Erythroblast (primary cell): ENCODE measurements at regions not wholly inside any gene's neighbourhood (a gene's known extent, or its start where the extent isn't known, plus 50 kb on each side); places are given as distances from the start of the nearest gene placed in this dataset.
"Not testable (repeated sequence)": the region's sequence is repeated elsewhere in the genome, so short reads cannot be mapped to it uniquely, and the experiment has no call there.

ENCODE experiments used
- DNase-seq, 2 experiments: peaks; one replicate each; lab custom pipeline; 2025; lab: John Stamatoyannopoulos, UW
- GATA1 ChIP-seq: IDR thresholded peaks from 2 replicates; pipeline ENCODE4 v1.6.1; 2011; ENCODE audit warnings: low read depth, mild to moderate bottlenecking, control low read depth, low read length, moderate library complexity
- POLR2A ChIP-seq: IDR thresholded peaks from 2 replicates; pipeline ENCODE4 v1.6.1; 2011; ENCODE audit warnings: mild to moderate bottlenecking, low read length

GRCh38 chr7:1296356-1296981, 63.8 kb downstream of the UNCX start:
- TF ChIP-seq POLR2A (no peak), GATA1 (no peak)
- no peak for DNase-seq

GRCh38 chr7:1297017-1297960, 64.6 kb downstream of the UNCX start:
- TF ChIP-seq POLR2A (no peak), GATA1 (no peak)
- no peak for DNase-seq

GRCh38 chr7:1298051-1298930, 65.6 kb downstream of the UNCX start:
- no peak for DNase-seq
- TF ChIP-seq POLR2A = no peak
- TF ChIP-seq GATA1 = no peak

- TF ChIP-seq POLR2A = no peak
- DNase-seq = no peak
These were observed 66.5 kb downstream of the UNCX start for GRCh38 chr7:1298931-1299885.

GRCh38 chr7:1300206-1300605, 67.5 kb downstream of the UNCX start:
- TF ChIP-seq POLR2A (no peak), GATA1 (no peak)
- no peak for DNase-seq

GRCh38 chr7:1300636-1301035, 68.0 kb downstream of the UNCX start:
- TF ChIP-seq POLR2A = no peak
- TF ChIP-seq GATA1 = no peak
- DNase-seq = no peak

GRCh38 chr7:1301054-1301881, 68.6 kb downstream of the UNCX start:
- no peak for DNase-seq
- TF ChIP-seq GATA1 (no peak), POLR2A (no peak)

GRCh38 chr7:1301882-1302251, 69.2 kb downstream of the UNCX start:
- no peak for TF ChIP-seq GATA1
- TF ChIP-seq POLR2A = no peak
- DNase-seq = no peak

- TF ChIP-seq GATA1 = no peak
- DNase-seq = no peak
These were observed 70.3 kb downstream of the UNCX start for GRCh38 chr7:1302936-1303335.

GRCh38 chr7:1304011-1304410, 71.3 kb downstream of the UNCX start:
- DNase-seq = not testable (repeated sequence)

GRCh38 chr7:1305873-1306272, 73.2 kb downstream of the UNCX start:
- DNase-seq = no peak
- TF ChIP-seq GATA1 = no peak
- TF ChIP-seq POLR2A = no peak

- TF ChIP-seq GATA1 (no peak), POLR2A (no peak)
- DNase-seq = no peak
These were observed 75.2 kb downstream of the UNCX start for GRCh38 chr7:1307828-1308227.
